NCI-H69 (cell line): ENCODE measurements at regions not wholly inside any gene's neighbourhood (a gene's known extent, or its start where the extent isn't known, plus 50 kb on each side); places are given as distances from the start of the nearest gene placed in this dataset.
"Not testable (repeated sequence)": the region's sequence is repeated elsewhere in the genome, so short reads cannot be mapped to it uniquely, and the experiment has no call there.

Source experiments
- DNase-seq: peaks from one replicate; lab custom pipeline; 2025; lab: John Stamatoyannopoulos, UW

DNA sequence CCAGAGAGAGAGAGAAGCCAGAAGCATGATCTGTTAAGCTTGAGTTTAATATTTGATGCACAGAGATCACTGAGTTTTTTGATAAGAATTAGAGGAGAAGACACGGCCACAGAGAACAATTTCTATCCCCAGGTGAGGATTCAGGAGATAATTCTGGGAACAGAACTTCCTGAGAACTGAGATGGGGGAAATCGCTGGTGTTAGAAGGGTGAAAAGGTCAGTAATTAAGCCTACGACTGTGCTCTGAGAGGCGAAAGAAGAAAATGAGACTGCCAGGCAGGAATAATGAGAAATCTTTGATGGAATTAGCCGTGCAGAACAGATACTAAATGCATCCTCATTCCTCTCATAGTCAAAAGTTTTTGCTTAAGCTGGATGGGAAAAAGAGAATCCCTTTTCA lies 61.9 kb upstream of the EEF2KMT start:
- DNase-seq, result not testable (repeated sequence)

GRCh38 chr16:5158494-5158893 lies 60.9 kb upstream of the EEF2KMT start:
- no peak for DNase-seq

DNA sequence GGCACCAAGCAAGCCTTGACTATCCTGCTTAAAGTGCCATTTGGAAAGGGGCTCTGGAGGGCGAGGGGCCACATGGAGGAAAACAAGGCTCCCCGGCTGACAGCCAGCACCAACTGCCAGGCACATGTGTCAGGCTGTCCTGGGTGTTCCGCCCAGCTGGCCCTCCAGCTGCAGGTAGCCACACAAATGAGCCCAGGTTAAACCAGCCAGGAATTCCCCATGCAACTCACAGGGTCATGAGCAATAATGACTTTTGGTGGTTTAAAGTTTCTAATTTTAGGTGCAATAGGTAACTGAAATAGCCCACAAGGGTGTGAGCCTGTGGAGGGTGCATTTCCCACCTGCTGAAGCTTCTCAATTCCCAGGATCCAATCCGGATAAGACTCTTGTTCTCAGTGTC lies 58.9 kb upstream of the EEF2KMT start:
- not testable (repeated sequence) for DNase-seq

GRCh38 chr16:5154006-5154405 lies 56.4 kb upstream of the EEF2KMT start:
- not testable (repeated sequence) for DNase-seq

DNA sequence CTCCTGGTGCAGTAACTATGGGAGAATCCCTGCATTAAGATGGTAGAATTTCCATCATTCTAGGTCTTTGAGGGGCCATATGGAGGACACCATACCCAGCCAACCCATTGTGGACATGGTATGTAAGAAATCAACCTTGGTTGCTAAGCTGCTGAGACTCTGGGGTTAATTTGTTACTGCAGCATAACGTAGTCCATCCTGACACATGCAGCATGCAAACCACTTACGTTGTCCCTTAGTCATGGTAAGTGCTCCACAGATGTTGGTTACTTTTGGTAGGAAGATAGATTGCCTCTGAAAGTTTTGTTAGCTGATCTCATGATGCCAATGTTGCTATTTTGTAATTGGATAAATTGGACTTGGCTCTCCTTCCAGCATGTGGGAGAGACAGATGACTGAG lies 53.8 kb upstream of the EEF2KMT start:
- DNase-seq, result not testable (repeated sequence)
